HepG2 (cell line): ENCODE measurements at regions not wholly inside any gene's neighbourhood (a gene's known extent, or its start where the extent isn't known, plus 50 kb on each side); places are given as distances from the start of the nearest gene placed in this dataset.

Source experiments
- ATAC-seq: fragments of 200-7000 bp; cut with Tn5 transposase; 3 replicates; pipeline ENCODE4 v1.9.1; 2020; ENCODE audit warnings: mild to moderate bottlenecking, moderate library complexity
- BruUV-seq: library from RNA; stranded (reverse); fragments of 400-500 nt; replicated peaks from 2 replicates; lab custom pipeline; 2021; lab: Mats Ljungman, UMichigan
- CTCF ChIA-PET: fragments of 300-600 bp; formaldehyde crosslinking; extraction: SDS; loops from one replicate; lab custom pipeline; 2021; ENCODE audit warnings: low total read pairs, inconsistent platforms, low intra/inter-chr PET ratio; lab: Yijun Ruan, JAX
- POLR2A ChIA-PET: fragments of 350-600 bp; sonication (Branson Sonifier 250); formaldehyde crosslinking; loops from one replicate; lab custom pipeline; 2020; ENCODE audit warnings: antibody characterized with exemption, inconsistent platforms; lab: Yijun Ruan, JAX
- DNase-seq: peaks from one replicate; pipeline ENCODE4 v3.0.0-alpha.2; 2015; ENCODE audit warnings: low spot score
- FAIRE-seq: peaks from 3 replicates; lab custom pipeline; 2011; peaks lifted over from hg19 to GRCh38; lab: Jason Lieb, UNC
- H2AFZ ChIP-seq: one replicate; pipeline ENCODE4 v1.6.1; 2011; ENCODE audit warnings: low read length, inconsistent platforms
- H3K27ac ChIP-seq: fragments of 300-600 bp; 3 replicates; pipeline ENCODE4 v1.8.0; 2011; ENCODE audit warnings: mixed run types, mild to moderate bottlenecking, mixed read lengths, low read length, inconsistent platforms; ENCODE audit not compliant: insufficient read depth; ENCODE audit errors: extremely low read length
- H3K27me3 ChIP-seq, 2 experiments: fragments of 200-600 bp in 1 of 2; 2 replicates in 1 of 2; 3 replicates in 1 of 2; pipeline versions ENCODE4 v1.6.0 to v1.8.0; 2011; ENCODE audit warnings: low read length in 2 of 2, mild to moderate bottlenecking in 2 of 2, moderate library complexity in 2 of 2, inconsistent platforms in 1 of 2; ENCODE audit not compliant: insufficient read depth in 2 of 2, control insufficient read depth in 1 of 2
- H3K36me3 ChIP-seq, 2 experiments: fragments of 200-600 bp in 1 of 2; replicated peaks in 1 of 2; 2 replicates in 1 of 2; 3 replicates in 1 of 2; pipeline versions ENCODE4 v1.5.1 to v1.8.0; 2011; ENCODE audit warnings: low read length in 2 of 2, inconsistent platforms in 1 of 2; ENCODE audit not compliant: insufficient read depth in 2 of 2, control insufficient read depth in 1 of 2
- H3K4me1 ChIP-seq: 2 replicates; pipeline ENCODE4 v1.5.1; 2012; ENCODE audit warnings: low read length, inconsistent platforms; ENCODE audit not compliant: insufficient read depth
- H3K4me2 ChIP-seq: 2 replicates; pipeline ENCODE4 v1.6.0; 2011; ENCODE audit warnings: low read depth, low read length, inconsistent platforms
- H3K4me3 ChIP-seq, 3 experiments: fragments of 200-600 bp in 1 of 3; sonication (generic), shearing (Covaris generic) in 1 of 3; replicated peaks in 1 of 3; 2 replicates each; pipeline ENCODE4 v1.5.1; 2011 to 2016; ENCODE audit warnings: low read length in 3 of 3, inconsistent platforms in 2 of 3, low read depth in 2 of 3, mild to moderate bottlenecking in 2 of 3, control low read depth in 1 of 3, mixed read lengths in 1 of 3; ENCODE audit not compliant: insufficient read depth in 1 of 3
- H3K79me2 ChIP-seq: one replicate; pipeline ENCODE4 v1.6.1; 2011; ENCODE audit warnings: low read length, inconsistent platforms; ENCODE audit not compliant: insufficient read depth
- H3K9ac ChIP-seq: 2 replicates; pipeline ENCODE4 v1.6.0; 2011; ENCODE audit warnings: mild to moderate bottlenecking, low read depth, low read length, inconsistent platforms; ENCODE audit not compliant: insufficient read depth
- H3K9me3 ChIP-seq: 2 replicates; pipeline ENCODE4 v1.5.1; 2012; ENCODE audit warnings: mild to moderate bottlenecking, low read length
- H4K20me1 ChIP-seq: 2 replicates; pipeline ENCODE4 v1.6.0; 2011; ENCODE audit warnings: inconsistent platforms, mild to moderate bottlenecking, low read length, moderate library complexity; ENCODE audit not compliant: insufficient read depth
- FOXM1 ChIP-seq: sonication (generic); formaldehyde crosslinking; IDR thresholded peaks from 2 replicates; pipeline ENCODE4 v1.5.0; 2020; ENCODE audit warnings: missing genetic modification reagents
- MAFF ChIP-seq: IDR thresholded peaks from 2 replicates; pipeline ENCODE4 v1.6.1; 2011; ENCODE audit warnings: low read depth, low read length, improper control_type of control experiment
- MAFK ChIP-seq, 2 experiments: IDR thresholded peaks in 1 of 2; conservative IDR thresholded peaks in 1 of 2; 2 replicates each; pipeline ENCODE4 v1.6.1; 2011; ENCODE audit warnings: improper control_type of control experiment in 2 of 2, low read length in 2 of 2
- MEIS2 ChIP-seq: sonication (generic); formaldehyde crosslinking; IDR thresholded peaks from 2 replicates; pipeline ENCODE4 v1.9.0; 2021; ENCODE audit warnings: mild to moderate bottlenecking, missing genetic modification reagents
- PLRG1 ChIP-seq: fragments of 450-650 bp; conservative IDR thresholded peaks from 2 replicates; pipeline ENCODE4 v1.6.1; 2016
- SMARCE1 ChIP-seq: fragments of 450-650 bp; IDR thresholded peaks from 2 replicates; pipeline ENCODE4 v1.6.1; 2017; ENCODE audit warnings: borderline replicate concordance
- ZBTB8A ChIP-seq: sonication (generic); formaldehyde crosslinking; IDR thresholded peaks from 2 replicates; pipeline ENCODE4 v1.4.0; 2020; ENCODE audit warnings: mild to moderate bottlenecking, low read depth, missing genetic modification reagents, borderline replicate concordance
- WGBS: methylation state at CpG from one replicate; pipeline ENCODE4 v1.1.6; 2017; ENCODE audit warnings: low lambda C conversion rate; 5-methylcytosine and 5-hydroxymethylcytosine counted together
- in situ Hi-C: cut with HindIII; loops from 2 replicates; pipeline ENCODE4 v1.10.0; 2017; ENCODE audit warnings: low pct_unique_long_range_greater_than_20kb; ENCODE audit not compliant: extremely low pct_ligation_motif_present
- intact Hi-C: fragments of 100-400 bp; cut with micrococcal nuclease; formaldehyde crosslinking; loops from one replicate; pipeline ENCODE4 v1.10.0; 2022; ENCODE audit not compliant: unreplicated experiment
- TF ChIP-seq, protein P1 (sequence below): IDR thresholded peaks from 2 replicates; pipeline ENCODE4 v1.6.1; 2016; ENCODE audit warnings: missing compliant biosample characterization, missing genetic modification reagents, borderline replicate concordance
- TF ChIP-seq, protein P2 (sequence below): sonication (generic); formaldehyde crosslinking; IDR thresholded peaks from 2 replicates; pipeline ENCODE4 v1.4.0; 2020; ENCODE audit warnings: missing genetic modification reagents, mild to moderate bottlenecking, borderline replicate concordance

DNA sequence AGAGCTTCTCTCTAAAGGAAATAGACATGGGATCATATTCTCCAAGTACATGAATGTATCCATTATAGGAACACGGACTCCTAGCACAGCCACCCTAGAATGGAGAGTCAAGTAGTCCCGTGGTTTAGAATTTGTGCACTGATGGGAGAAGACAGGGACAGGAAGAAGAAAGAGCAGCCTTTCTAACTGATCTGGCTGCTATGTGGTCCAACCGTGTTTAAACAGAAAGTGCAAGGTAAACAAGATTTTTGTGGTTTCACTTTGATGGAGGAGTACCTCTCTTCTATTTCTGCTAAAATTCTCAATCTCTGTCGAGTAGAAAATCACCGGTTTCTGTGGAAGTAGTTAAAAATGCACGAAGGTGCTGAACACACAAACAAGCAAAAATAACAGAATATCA lies 171.3 kb downstream of the ST8SIA4 start:
- H3K79me2 ChIP-seq = no peaks in the 10 kb centered on the region
- intact Hi-C loops = no loop called here
- no peak for ATAC-seq
- WGBS = 3% methylated on average over 6 of the region's 6 CpGs
- no peaks in the 10 kb centered on the region for H4K20me1 ChIP-seq
- FAIRE-seq = no peak
- no peaks in the 10 kb centered on the region for H3K9me3 ChIP-seq
- TF ChIP-seq PLRG1 (no peak), MAFK (conservative IDR thresholded peaks at IDR 0.05 in 1 of 2, IDR thresholded peaks at IDR 0.05 in 1 of 2; ENCODE audit: low read length in 2 of 2) (peak; percentile 32 to 60; a peak in 3 of 4 replicates), ZBTB8A (CRISPR knock-in tag) (no peak), MEIS2 (no peak), FOXM1 (CRISPR knock-in tag) (no peak), SMARCE1 (no peak), MAFF (peak; percentile 39; the same call in 1 of the 2 replicates)
- TF ChIP-seq, protein P1, sequence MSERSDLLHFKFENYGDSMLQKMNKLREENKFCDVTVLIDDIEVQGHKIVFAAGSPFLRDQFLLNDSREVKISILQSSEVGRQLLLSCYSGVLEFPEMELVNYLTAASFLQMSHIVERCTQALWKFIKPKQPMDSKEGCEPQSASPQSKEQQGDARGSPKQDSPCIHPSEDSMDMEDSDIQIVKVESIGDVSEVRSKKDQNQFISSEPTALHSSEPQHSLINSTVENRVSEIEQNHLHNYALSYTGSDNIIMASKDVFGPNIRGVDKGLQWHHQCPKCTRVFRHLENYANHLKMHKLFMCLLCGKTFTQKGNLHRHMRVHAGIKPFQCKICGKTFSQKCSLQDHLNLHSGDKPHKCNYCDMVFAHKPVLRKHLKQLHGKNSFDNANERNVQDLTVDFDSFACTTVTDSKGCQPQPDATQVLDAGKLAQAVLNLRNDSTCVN (CRISPR knock-in tag) = no peak
- TF ChIP-seq, protein P2, sequence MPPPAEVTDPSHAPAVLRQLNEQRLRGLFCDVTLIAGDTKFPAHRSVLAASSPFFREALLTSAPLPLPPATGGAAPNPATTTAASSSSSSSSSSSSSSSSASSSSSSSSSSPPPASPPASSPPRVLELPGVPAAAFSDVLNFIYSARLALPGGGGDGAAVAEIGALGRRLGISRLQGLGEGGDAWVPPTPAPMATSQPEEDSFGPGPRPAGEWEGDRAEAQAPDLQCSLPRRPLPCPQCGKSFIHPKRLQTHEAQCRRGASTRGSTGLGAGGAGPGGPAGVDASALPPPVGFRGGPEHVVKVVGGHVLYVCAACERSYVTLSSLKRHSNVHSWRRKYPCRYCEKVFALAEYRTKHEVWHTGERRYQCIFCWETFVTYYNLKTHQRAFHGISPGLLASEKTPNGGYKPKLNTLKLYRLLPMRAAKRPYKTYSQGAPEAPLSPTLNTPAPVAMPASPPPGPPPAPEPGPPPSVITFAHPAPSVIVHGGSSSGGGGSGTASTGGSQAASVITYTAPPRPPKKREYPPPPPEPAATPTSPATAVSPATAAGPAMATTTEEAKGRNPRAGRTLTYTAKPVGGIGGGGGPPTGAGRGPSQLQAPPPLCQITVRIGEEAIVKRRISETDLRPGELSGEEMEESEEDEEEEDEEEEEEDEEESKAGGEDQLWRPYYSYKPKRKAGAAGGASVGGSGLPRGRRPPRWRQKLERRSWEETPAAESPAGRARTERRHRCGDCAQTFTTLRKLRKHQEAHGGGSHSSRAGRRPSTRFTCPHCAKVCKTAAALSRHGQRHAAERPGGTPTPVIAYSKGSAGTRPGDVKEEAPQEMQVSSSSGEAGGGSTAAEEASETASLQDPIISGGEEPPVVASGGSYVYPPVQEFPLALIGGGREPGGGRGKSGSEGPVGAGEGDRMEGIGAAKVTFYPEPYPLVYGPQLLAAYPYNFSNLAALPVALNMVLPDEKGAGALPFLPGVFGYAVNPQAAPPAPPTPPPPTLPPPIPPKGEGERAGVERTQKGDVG (CRISPR knock-in tag) = no peak
- in situ Hi-C loops = no loop called here
- ChIA-PET CTCF (no interaction called here), POLR2A (no interaction called here)
- H3K4me1 ChIP-seq = no peaks in the 10 kb centered on the region
- DNase-seq = no peak
- H3K4me3 ChIP-seq = no peak overlapping the region
- no peak overlapping the region for H3K27ac ChIP-seq
- no peak overlapping the region for H2AFZ ChIP-seq
- H3K27me3 ChIP-seq = no peaks in the 10 kb centered on the region
- no TSS peak for BruUV-seq
- H3K4me2 ChIP-seq = no peak overlapping the region
- H3K36me3 ChIP-seq = no peaks in the 10 kb centered on the region
- H3K9ac ChIP-seq = no peak overlapping the region
